ENCODE measurements at regions not wholly inside any gene's neighbourhood (a gene's known extent, or its start where the extent isn't known, plus 50 kb on each side); places are given as distances from the start of the nearest gene placed in this dataset.

DNA sequence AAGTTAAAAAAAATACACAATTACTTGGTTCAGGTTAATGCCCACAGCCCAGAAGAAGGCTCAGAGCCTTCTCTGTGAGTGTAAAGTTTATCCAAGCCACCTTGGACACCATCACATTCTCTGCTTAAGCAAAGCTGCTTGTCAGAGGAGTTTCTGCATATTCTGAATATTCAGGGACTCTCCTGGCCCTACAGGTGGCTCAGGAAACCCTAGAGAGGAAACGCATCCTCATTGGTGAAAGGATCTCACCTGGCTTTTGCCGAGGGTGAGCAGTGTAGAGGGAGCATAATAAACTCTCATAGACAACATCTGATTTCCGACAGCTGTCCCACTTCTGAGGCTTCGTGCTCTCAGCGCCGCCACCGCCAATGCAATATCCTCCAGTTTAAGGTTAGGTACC, 239.9 kb upstream of the TSHZ3 start:
- TF ChIP-seq ZNF354B (CRISPR knock-in tag; IDR thresholded peaks at IDR 0.05) = no peak
- TF ChIP-seq ZNF670 (CRISPR knock-in tag; IDR thresholded peaks at IDR 0.05; ENCODE audit: borderline replicate concordance) = no peak
- TF ChIP-seq JARID2 (CRISPR knock-in tag; IDR thresholded peaks at IDR 0.05; ENCODE audit: insufficient replicate concordance) = no peak
- TF ChIP-seq, protein P1, sequence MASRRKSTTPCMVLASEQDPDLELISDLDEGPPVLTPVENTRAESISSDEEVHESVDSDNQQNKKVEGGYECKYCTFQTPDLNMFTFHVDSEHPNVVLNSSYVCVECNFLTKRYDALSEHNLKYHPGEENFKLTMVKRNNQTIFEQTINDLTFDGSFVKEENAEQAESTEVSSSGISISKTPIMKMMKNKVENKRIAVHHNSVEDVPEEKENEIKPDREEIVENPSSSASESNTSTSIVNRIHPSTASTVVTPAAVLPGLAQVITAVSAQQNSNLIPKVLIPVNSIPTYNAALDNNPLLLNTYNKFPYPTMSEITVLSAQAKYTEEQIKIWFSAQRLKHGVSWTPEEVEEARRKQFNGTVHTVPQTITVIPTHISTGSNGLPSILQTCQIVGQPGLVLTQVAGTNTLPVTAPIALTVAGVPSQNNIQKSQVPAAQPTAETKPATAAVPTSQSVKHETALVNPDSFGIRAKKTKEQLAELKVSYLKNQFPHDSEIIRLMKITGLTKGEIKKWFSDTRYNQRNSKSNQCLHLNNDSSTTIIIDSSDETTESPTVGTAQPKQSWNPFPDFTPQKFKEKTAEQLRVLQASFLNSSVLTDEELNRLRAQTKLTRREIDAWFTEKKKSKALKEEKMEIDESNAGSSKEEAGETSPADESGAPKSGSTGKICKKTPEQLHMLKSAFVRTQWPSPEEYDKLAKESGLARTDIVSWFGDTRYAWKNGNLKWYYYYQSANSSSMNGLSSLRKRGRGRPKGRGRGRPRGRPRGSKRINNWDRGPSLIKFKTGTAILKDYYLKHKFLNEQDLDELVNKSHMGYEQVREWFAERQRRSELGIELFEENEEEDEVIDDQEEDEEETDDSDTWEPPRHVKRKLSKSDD (CRISPR knock-in tag; IDR thresholded peaks at IDR 0.05; ENCODE audit: low read depth) = no peak
- TF ChIP-seq, protein P2, sequence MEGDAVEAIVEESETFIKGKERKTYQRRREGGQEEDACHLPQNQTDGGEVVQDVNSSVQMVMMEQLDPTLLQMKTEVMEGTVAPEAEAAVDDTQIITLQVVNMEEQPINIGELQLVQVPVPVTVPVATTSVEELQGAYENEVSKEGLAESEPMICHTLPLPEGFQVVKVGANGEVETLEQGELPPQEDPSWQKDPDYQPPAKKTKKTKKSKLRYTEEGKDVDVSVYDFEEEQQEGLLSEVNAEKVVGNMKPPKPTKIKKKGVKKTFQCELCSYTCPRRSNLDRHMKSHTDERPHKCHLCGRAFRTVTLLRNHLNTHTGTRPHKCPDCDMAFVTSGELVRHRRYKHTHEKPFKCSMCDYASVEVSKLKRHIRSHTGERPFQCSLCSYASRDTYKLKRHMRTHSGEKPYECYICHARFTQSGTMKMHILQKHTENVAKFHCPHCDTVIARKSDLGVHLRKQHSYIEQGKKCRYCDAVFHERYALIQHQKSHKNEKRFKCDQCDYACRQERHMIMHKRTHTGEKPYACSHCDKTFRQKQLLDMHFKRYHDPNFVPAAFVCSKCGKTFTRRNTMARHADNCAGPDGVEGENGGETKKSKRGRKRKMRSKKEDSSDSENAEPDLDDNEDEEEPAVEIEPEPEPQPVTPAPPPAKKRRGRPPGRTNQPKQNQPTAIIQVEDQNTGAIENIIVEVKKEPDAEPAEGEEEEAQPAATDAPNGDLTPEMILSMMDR (CRISPR knock-in tag; IDR thresholded peaks at IDR 0.05) = no peak
- no peak for TF ChIP-seq YY1 (IDR thresholded peaks at IDR 0.05; ENCODE audit: insufficient read depth, insufficient replicate concordance, low read depth, low read length)
- TF ChIP-seq, protein P3, sequence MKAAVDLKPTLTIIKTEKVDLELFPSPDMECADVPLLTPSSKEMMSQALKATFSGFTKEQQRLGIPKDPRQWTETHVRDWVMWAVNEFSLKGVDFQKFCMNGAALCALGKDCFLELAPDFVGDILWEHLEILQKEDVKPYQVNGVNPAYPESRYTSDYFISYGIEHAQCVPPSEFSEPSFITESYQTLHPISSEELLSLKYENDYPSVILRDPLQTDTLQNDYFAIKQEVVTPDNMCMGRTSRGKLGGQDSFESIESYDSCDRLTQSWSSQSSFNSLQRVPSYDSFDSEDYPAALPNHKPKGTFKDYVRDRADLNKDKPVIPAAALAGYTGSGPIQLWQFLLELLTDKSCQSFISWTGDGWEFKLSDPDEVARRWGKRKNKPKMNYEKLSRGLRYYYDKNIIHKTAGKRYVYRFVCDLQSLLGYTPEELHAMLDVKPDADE (CRISPR knock-in tag; IDR thresholded peaks at IDR 0.05) = no peak
- no peak for TF ChIP-seq MAZ (IDR thresholded peaks at IDR 0.05; ENCODE audit: borderline replicate concordance, low read depth, low read length)
- TF ChIP-seq MAZ (CRISPR knock-in tag; IDR thresholded peaks at IDR 0.05; ENCODE audit: low read depth) = no peak

All from HepG2 (cell line).